Stimulated activated CD8-positive, alpha-beta memory T cell treated with anti-CD3 and anti-CD28 coated beads, Interleukin-4, amount 100 ng/mL, for 48 hours (primary cell): ENCODE measurements at regions not wholly inside any gene's neighbourhood (a gene's known extent, or its start where the extent isn't known, plus 50 kb on each side); places are given as distances from the start of the nearest gene placed in this dataset.

ENCODE experiments used
- DNase-seq: peaks from one replicate; pipeline ENCODE4 v3.0.0-alpha.2; 2020

GRCh38 chr3:59540241-59540640 lies 490.4 kb upstream of the CFAP20DC start:
- DNase-seq: no peak

- DNase-seq: no peak
Measured at GRCh38 chr3:59538753-59539432, 489.1 kb upstream of the CFAP20DC start.

GRCh38 chr3:59535791-59536221 lies 486.0 kb upstream of the CFAP20DC start:
- no peak for DNase-seq

GRCh38 chr3:59531994-59532393 lies 482.2 kb upstream of the CFAP20DC start:
- no peak for DNase-seq

GRCh38 chr3:59531066-59531745 lies 481.4 kb upstream of the CFAP20DC start:
- DNase-seq: no peak

GRCh38 chr3:59528251-59528650 lies 478.4 kb upstream of the CFAP20DC start:
- no peak for DNase-seq

GRCh38 chr3:59527493-59527892 lies 477.7 kb upstream of the CFAP20DC start:
- DNase-seq: no peak

- DNase-seq: no peak
Measured at GRCh38 chr3:59526999-59527398, 477.2 kb upstream of the CFAP20DC start.

- no peak for DNase-seq
Measured at GRCh38 chr3:59522550-59522949, 472.7 kb upstream of the CFAP20DC start.

- DNase-seq: no peak
Measured at GRCh38 chr3:59519094-59519493, 469.3 kb upstream of the CFAP20DC start.

- DNase-seq: no peak
Measured at GRCh38 chr3:59518283-59519055, 468.6 kb upstream of the CFAP20DC start.

GRCh38 chr3:59517388-59517787 lies 467.6 kb upstream of the CFAP20DC start:
- DNase-seq: no peak

GRCh38 chr3:59515966-59516365 lies 466.1 kb upstream of the CFAP20DC start:
- DNase-seq: no peak

- DNase-seq: no peak
Measured at GRCh38 chr3:59514865-59515482, 465.1 kb upstream of the CFAP20DC start.

GRCh38 chr3:59513570-59513969 lies 463.7 kb upstream of the CFAP20DC start:
- no peak for DNase-seq

GRCh38 chr3:59512066-59512465 lies 462.2 kb upstream of the CFAP20DC start:
- no peak for DNase-seq

- no peak for DNase-seq
Measured at GRCh38 chr3:59510576-59510975, 460.8 kb upstream of the CFAP20DC start.

GRCh38 chr3:59508273-59508672 lies 458.4 kb upstream of the CFAP20DC start:
- no peak for DNase-seq

- no peak for DNase-seq
Measured at GRCh38 chr3:59506191-59506590, 456.4 kb upstream of the CFAP20DC start.

- no peak for DNase-seq
Measured at GRCh38 chr3:59503441-59503840, 453.6 kb upstream of the CFAP20DC start.

GRCh38 chr3:59502806-59503205 lies 453.0 kb upstream of the CFAP20DC start:
- DNase-seq: peak; percentile 40

- DNase-seq: no peak
Measured at GRCh38 chr3:59499954-59500353, 450.1 kb upstream of the CFAP20DC start.

- DNase-seq: no peak
Measured at GRCh38 chr3:59499000-59499399, 449.2 kb upstream of the CFAP20DC start.
